HG03558 (cell line): ENCODE measurements at regions not wholly inside any gene's neighbourhood (a gene's known extent, or its start where the extent isn't known, plus 50 kb on each side); places are given as distances from the start of the nearest gene placed in this dataset.

Experiments
- ATAC-seq: cut with Tn5 transposase; IDR thresholded peaks from one replicate; pipeline ENCODE4 v1.9.1; 2021; ENCODE audit warnings: moderate number of reproducible peaks; ENCODE audit not compliant: unreplicated experiment; ENCODE audit errors: extremely low read depth

GRCh38 chr7:131904760-131905327, 348.4 kb upstream of the PODXL start:
- no peak for ATAC-seq

- ATAC-seq = no peak
Measured at GRCh38 chr7:131903315-131903714, 346.9 kb upstream of the PODXL start.

- no peak for ATAC-seq
Measured at GRCh38 chr7:131900785-131901287, 344.4 kb upstream of the PODXL start.

- ATAC-seq = no peak
Measured at GRCh38 chr7:131899271-131900030, 343.0 kb upstream of the PODXL start.

GRCh38 chr7:131898418-131898817, 342.0 kb upstream of the PODXL start:
- ATAC-seq = no peak

- no peak for ATAC-seq
Measured at GRCh38 chr7:131897790-131898165, 341.4 kb upstream of the PODXL start.

- ATAC-seq = no peak
Measured at GRCh38 chr7:131897016-131897789, 340.8 kb upstream of the PODXL start.

GRCh38 chr7:131896165-131896863, 339.9 kb upstream of the PODXL start:
- ATAC-seq = no peak

- ATAC-seq = no peak
Measured at GRCh38 chr7:131895541-131896164, 339.2 kb upstream of the PODXL start.

GRCh38 chr7:131893631-131894340, 337.4 kb upstream of the PODXL start:
- no peak for ATAC-seq

GRCh38 chr7:131890176-131890575, 333.7 kb upstream of the PODXL start:
- ATAC-seq = no peak

- ATAC-seq = no peak
Measured at GRCh38 chr7:131889572-131890150, 333.2 kb upstream of the PODXL start.

GRCh38 chr7:131883769-131884168, 327.3 kb upstream of the PODXL start:
- ATAC-seq = no peak

- no peak for ATAC-seq
Measured at GRCh38 chr7:131883196-131883595, 326.8 kb upstream of the PODXL start.

GRCh38 chr7:131882321-131882720, 325.9 kb upstream of the PODXL start:
- ATAC-seq = no peak

GRCh38 chr7:131880078-131880477, 323.6 kb upstream of the PODXL start:
- ATAC-seq = no peak

- ATAC-seq = no peak
Measured at GRCh38 chr7:131879424-131879823, 323.0 kb upstream of the PODXL start.

- no peak for ATAC-seq
Measured at GRCh38 chr7:131878777-131879176, 322.3 kb upstream of the PODXL start.

- no peak for ATAC-seq
Measured at GRCh38 chr7:131873581-131873980, 317.2 kb upstream of the PODXL start.
